RWPE2 (cell line): ENCODE measurements at regions not wholly inside any gene's neighbourhood (a gene's known extent, or its start where the extent isn't known, plus 50 kb on each side); places are given as distances from the start of the nearest gene placed in this dataset.

Source experiments
- ATAC-seq: fragments of 200-7000 bp; cut with Tn5 transposase; 3 replicates; pipeline ENCODE4 v1.9.1; 2021; ENCODE audit warnings: low read depth
- DNase-seq: peaks from one replicate; pipeline ENCODE4 v3.0.0-alpha.2; 2020; ENCODE audit warnings: low spot score
- H3K27ac ChIP-seq: fragments of 450-650 bp; 2 replicates; pipeline ENCODE4 v1.5.1; 2017; ENCODE audit warnings: mild to moderate bottlenecking; ENCODE audit not compliant: poor library complexity, severe bottlenecking
- H3K27me3 ChIP-seq: fragments of 250-450 bp; sonication (Bioruptor Pico); 2 replicates; pipeline ENCODE4 v1.5.1; 2021; ENCODE audit warnings: mild to moderate bottlenecking, moderate library complexity; ENCODE audit not compliant: insufficient read depth, poor library complexity, severe bottlenecking
- H3K36me3 ChIP-seq: fragments of 250-450 bp; sonication (Bioruptor Pico); 2 replicates; pipeline ENCODE4 v1.5.1; 2020; ENCODE audit warnings: low read depth, mild to moderate bottlenecking, moderate library complexity
- H3K4me1 ChIP-seq: fragments of 250-450 bp; sonication (Bioruptor Pico); 2 replicates; pipeline ENCODE4 v1.5.1; 2021; ENCODE audit warnings: mild to moderate bottlenecking, moderate library complexity; ENCODE audit not compliant: insufficient read depth, poor library complexity, severe bottlenecking
- H3K4me3 ChIP-seq: fragments of 250-450 bp; sonication (Bioruptor Pico); 2 replicates; pipeline ENCODE4 v1.5.1; 2021; ENCODE audit warnings: mild to moderate bottlenecking, moderate library complexity; ENCODE audit not compliant: severe bottlenecking
- H3K9me3 ChIP-seq: fragments of 250-450 bp; sonication (Bioruptor Pico); 2 replicates; pipeline ENCODE4 v1.5.1; 2021; ENCODE audit warnings: mild to moderate bottlenecking, moderate library complexity; ENCODE audit not compliant: severe bottlenecking
- CTCF ChIP-seq: fragments of 450-650 bp; IDR thresholded peaks from one replicate; pipeline ENCODE4 v1.5.1; 2017; ENCODE audit warnings: mild to moderate bottlenecking, moderate library complexity; ENCODE audit not compliant: poor library complexity, severe bottlenecking

GRCh38 chr3:24707936-24708335 lies 213.3 kb upstream of the THRB start:
- Histone ChIP-seq H3K27me3 (no peaks in the 10 kb centered on the region), H3K4me3 (no peak overlapping the region), H3K4me1 (no peaks in the 10 kb centered on the region), H3K9me3 (no peaks in the 10 kb centered on the region), H3K27ac (no peak overlapping the region), H3K36me3 (no peaks in the 10 kb centered on the region)
- DNase-seq, result no peak
- ATAC-seq, result no peak
- no peak for TF ChIP-seq CTCF

DNA sequence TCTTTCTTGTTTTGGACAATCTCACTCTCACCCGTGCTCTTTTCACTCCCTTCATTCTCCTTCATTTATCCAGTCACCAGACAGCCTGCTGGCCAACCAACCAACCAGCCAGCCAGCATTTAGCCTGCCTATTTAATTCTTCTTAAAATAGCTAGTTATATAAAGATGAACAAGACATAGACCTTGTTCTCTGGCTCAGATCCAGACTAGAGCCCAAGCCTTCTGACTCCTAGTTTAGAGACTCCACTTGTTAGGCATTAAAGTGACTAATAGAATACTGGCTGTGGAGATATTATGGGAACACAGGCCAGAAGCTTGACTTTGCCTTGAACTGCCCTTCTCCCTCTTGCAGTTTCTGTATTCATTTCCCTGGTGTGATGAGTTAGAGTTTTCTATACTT lies 215.3 kb upstream of the THRB start:
- Histone ChIP-seq H3K4me3 (no peak overlapping the region), H3K9me3 (no peaks in the 10 kb centered on the region), H3K4me1 (no peaks in the 10 kb centered on the region), H3K27ac (no peak overlapping the region), H3K27me3 (no peaks in the 10 kb centered on the region), H3K36me3 (no peaks in the 10 kb centered on the region)
- ATAC-seq (no peak), DNase-seq (no peak)
- no peak for TF ChIP-seq CTCF

DNA sequence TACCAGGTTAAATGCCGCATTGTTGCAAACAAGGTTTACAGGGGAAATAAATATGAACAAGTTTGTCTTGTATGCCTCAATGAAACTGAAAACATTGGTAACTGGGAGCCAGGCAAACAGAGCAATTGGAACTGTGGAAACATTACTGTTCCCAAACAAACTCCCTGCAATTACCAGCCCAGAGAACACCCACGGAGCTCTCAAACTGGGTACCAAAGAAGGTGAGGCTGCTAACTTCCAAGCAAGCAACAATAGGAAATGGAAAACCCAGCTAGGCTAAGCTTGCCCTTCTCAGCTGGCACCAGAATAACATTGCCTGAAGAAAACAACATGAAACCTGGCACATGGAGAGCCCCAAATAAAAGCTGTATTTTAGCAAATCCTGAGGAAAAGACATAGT lies 218.9 kb upstream of the THRB start:
- Histone ChIP-seq H3K36me3 (no peaks in the 10 kb centered on the region), H3K4me3 (no peak overlapping the region), H3K4me1 (no peaks in the 10 kb centered on the region), H3K9me3 (no peaks in the 10 kb centered on the region), H3K27me3 (no peaks in the 10 kb centered on the region), H3K27ac (no peak overlapping the region)
- TF ChIP-seq CTCF, result no peak
- no peak for ATAC-seq
- DNase-seq, result no peak

GRCh38 chr3:24714436-24714835 lies 219.8 kb upstream of the THRB start:
- Histone ChIP-seq H3K27me3 (no peaks in the 10 kb centered on the region), H3K4me1 (no peaks in the 10 kb centered on the region), H3K36me3 (no peaks in the 10 kb centered on the region), H3K9me3 (no peaks in the 10 kb centered on the region), H3K4me3 (no peak overlapping the region), H3K27ac (no peak overlapping the region)
- no peak for TF ChIP-seq CTCF
- DNase-seq (no peak), ATAC-seq (no peak)

GRCh38 chr3:24715171-24715792 lies 220.6 kb upstream of the THRB start:
- H3K27me3 ChIP-seq, result no peaks in the 10 kb centered on the region

More at GRCh38 chr3:24715171-24715792, 220.6 kb upstream of the THRB start:
- no peak for DNase-seq
- Histone ChIP-seq H3K36me3 (no peaks in the 10 kb centered on the region), H3K27ac (no peak overlapping the region), H3K4me3 (no peak overlapping the region), H3K4me1 (no peaks in the 10 kb centered on the region), H3K9me3 (no peaks in the 10 kb centered on the region)
- ATAC-seq, result no peak
- TF ChIP-seq CTCF, result no peak
